Activated naive CD4-positive, alpha-beta T cell (primary cell): ENCODE measurements at regions not wholly inside any gene's neighbourhood (a gene's known extent, or its start where the extent isn't known, plus 50 kb on each side); places are given as distances from the start of the nearest gene placed in this dataset.

Experiments
- DNase-seq, 4 experiments: peaks; one replicate each; lab custom pipeline; 2025; lab: John Stamatoyannopoulos, UW

- DNase-seq: no peak
These were observed 165.8 kb upstream of the CYSLTR1 start for GRCh38 chrX:78493180-78493579.

- DNase-seq: no peak
These were observed 149.3 kb upstream of the CYSLTR1 start for GRCh38 chrX:78476701-78477100.

GRCh38 chrX:78456909-78457308 lies 129.5 kb upstream of the CYSLTR1 start:
- no peak for DNase-seq

GRCh38 chrX:78455901-78456300 lies 128.5 kb upstream of the CYSLTR1 start:
- no peak for DNase-seq

GRCh38 chrX:78452356-78452755 lies 124.9 kb upstream of the CYSLTR1 start:
- no peak for DNase-seq

GRCh38 chrX:78437621-78438020 lies 110.2 kb upstream of the CYSLTR1 start:
- DNase-seq: no peak

GRCh38 chrX:78429172-78429571 lies 101.8 kb upstream of the CYSLTR1 start:
- DNase-seq: no peak

GRCh38 chrX:78388663-78389062 lies 61.3 kb upstream of the CYSLTR1 start:
- no peak for DNase-seq

- DNase-seq: no peak
These were observed 60.0 kb upstream of the CYSLTR1 start for GRCh38 chrX:78387364-78387763.

GRCh38 chrX:78384486-78384885 lies 57.1 kb upstream of the CYSLTR1 start:
- no peak for DNase-seq

GRCh38 chrX:78383594-78383993 lies 56.2 kb upstream of the CYSLTR1 start:
- DNase-seq: no peak

GRCh38 chrX:78378476-78379115 lies 51.2 kb upstream of the CYSLTR1 start:
- no peak for DNase-seq
